HEK293 (cell line): ENCODE measurements at regions not wholly inside any gene's neighbourhood (a gene's known extent, or its start where the extent isn't known, plus 50 kb on each side); places are given as distances from the start of the nearest gene placed in this dataset.

Source experiments
- CTCF ChIA-PET: fragments of 350-600 bp; formaldehyde crosslinking; extraction: SDS; loops from one replicate; lab custom pipeline; 2021; ENCODE audit warnings: antibody characterized with exemption; lab: Yijun Ruan, JAX
- POLR2A ChIA-PET: fragments of 300-600 bp; formaldehyde crosslinking; extraction: SDS; loops from one replicate; lab custom pipeline; 2020; ENCODE audit warnings: antibody characterized with exemption, inconsistent platforms; lab: Yijun Ruan, JAX
- H3K27ac ChIP-seq: fragments of 200-500 bp; sonication (Bioruptor generic); 2 replicates; pipeline ENCODE4 v1.5.1; 2014; ENCODE audit warnings: low read depth, low read length, control low read depth, inconsistent platforms; ENCODE audit errors: extremely low read depth
- H3K36me3 ChIP-seq, 2 experiments: fragments of 200-500 bp in 1 of 2; sonication (Bioruptor generic) in 1 of 2; 1 replicate in 1 of 2; 2 replicates in 1 of 2; pipeline ENCODE4 v1.5.1; 2014 to 2017; ENCODE audit warnings: inconsistent platforms in 2 of 2, low read length in 2 of 2; ENCODE audit not compliant: control insufficient read depth in 2 of 2, insufficient read depth in 1 of 2
- H3K4me1 ChIP-seq: fragments of 200-500 bp; sonication (Bioruptor generic); 2 replicates; pipeline ENCODE4 v1.5.1; 2014; ENCODE audit warnings: mild to moderate bottlenecking, low read length, inconsistent platforms; ENCODE audit not compliant: control insufficient read depth, insufficient read depth
- H3K4me3 ChIP-seq: 2 replicates; pipeline ENCODE4 v1.5.1; 2011; ENCODE audit warnings: low read depth, mild to moderate bottlenecking, control low read depth, low read length, moderate library complexity
- H3K9me3 ChIP-seq: fragments of 200-500 bp; sonication (Bioruptor generic); 2 replicates; pipeline ENCODE4 v1.5.1; 2014; ENCODE audit warnings: low read depth, low read length, inconsistent platforms; ENCODE audit not compliant: control insufficient read depth, insufficient read depth
- HOXA7 ChIP-seq: sonication (generic); formaldehyde crosslinking; IDR thresholded peaks from 2 replicates; pipeline ENCODE4 v1.8.1; 2022; ENCODE audit warnings: missing genetic modification reagents, borderline replicate concordance
- KLF1 ChIP-seq: fragments of 450-650 bp; formaldehyde crosslinking; IDR thresholded peaks from 2 replicates; pipeline ENCODE4 v1.5.1; 2016; ENCODE audit warnings: missing biosample characterization, missing genetic modification characterization
- KLF17 ChIP-seq: fragments of 450-650 bp; formaldehyde crosslinking; IDR thresholded peaks from 2 replicates; pipeline ENCODE4 v1.5.1; 2016; ENCODE audit warnings: missing biosample characterization, missing genetic modification characterization
- MZF1 ChIP-seq: fragments of 450-650 bp; formaldehyde crosslinking; IDR thresholded peaks from 2 replicates; pipeline ENCODE4 v1.5.1; 2017; ENCODE audit warnings: missing biosample characterization, missing genetic modification characterization, borderline replicate concordance
- SALL2 ChIP-seq: fragments of 450-650 bp; formaldehyde crosslinking; IDR thresholded peaks from 2 replicates; pipeline ENCODE4 v1.5.0; 2017; ENCODE audit warnings: missing biosample characterization, mild to moderate bottlenecking, missing genetic modification characterization, borderline replicate concordance
- ZBTB10 ChIP-seq: fragments of 450-650 bp; formaldehyde crosslinking; IDR thresholded peaks from 2 replicates; pipeline ENCODE4 v1.5.1; 2016; ENCODE audit warnings: missing biosample characterization, missing genetic modification characterization
- ZNF112 ChIP-seq: fragments of 450-650 bp; formaldehyde crosslinking; IDR thresholded peaks from 2 replicates; pipeline ENCODE4 v1.5.0; 2017; ENCODE audit warnings: missing biosample characterization, missing genetic modification characterization
- ZNF146 ChIP-seq: fragments of 450-650 bp; formaldehyde crosslinking; IDR thresholded peaks from 2 replicates; pipeline ENCODE4 v1.5.1; 2016; ENCODE audit warnings: missing biosample characterization, missing genetic modification characterization
- ZNF169 ChIP-seq: fragments of 450-650 bp; formaldehyde crosslinking; IDR thresholded peaks from 2 replicates; pipeline ENCODE4 v1.5.1; 2016; ENCODE audit warnings: missing biosample characterization, missing genetic modification characterization
- ZNF274 ChIP-seq, 2 experiments: fragments of 200-500 bp in 1 of 2; fragments of 450-650 bp in 1 of 2; sonication (Bioruptor generic) in 1 of 2; formaldehyde crosslinking in 1 of 2; IDR thresholded peaks; 2 replicates each; pipeline versions ENCODE4 v1.5.1 to v1.6.1; 2014 to 2016; ENCODE audit warnings: borderline replicate concordance in 1 of 2, inconsistent platforms in 1 of 2, low read length in 1 of 2, missing biosample characterization in 1 of 2, missing genetic modification characterization in 1 of 2
- ZNF37A ChIP-seq: fragments of 450-650 bp; IDR thresholded peaks from 2 replicates; pipeline ENCODE4 v1.5.1; 2018; ENCODE audit warnings: missing biosample characterization, missing genetic modification characterization
- ZNF473 ChIP-seq: fragments of 450-650 bp; formaldehyde crosslinking; IDR thresholded peaks from 2 replicates; pipeline ENCODE4 v1.5.1; 2017; ENCODE audit warnings: missing biosample characterization, missing genetic modification characterization
- ZNF488 ChIP-seq: fragments of 450-650 bp; formaldehyde crosslinking; IDR thresholded peaks from 2 replicates; pipeline ENCODE4 v1.5.1; 2016; ENCODE audit warnings: missing biosample characterization, missing genetic modification characterization
- ZNF558 ChIP-seq: fragments of 450-650 bp; formaldehyde crosslinking; IDR thresholded peaks from 2 replicates; pipeline ENCODE4 v1.5.1; 2016; ENCODE audit warnings: missing biosample characterization, missing genetic modification characterization
- ZNF626 ChIP-seq: fragments of 450-650 bp; sonication (Bioruptor Pico); formaldehyde crosslinking; IDR thresholded peaks from 2 replicates; pipeline ENCODE4 v1.5.1; 2018; ENCODE audit warnings: missing biosample characterization, missing genetic modification characterization, inconsistent platforms
- ZNF701 ChIP-seq: fragments of 450-650 bp; formaldehyde crosslinking; IDR thresholded peaks from 2 replicates; pipeline ENCODE4 v1.5.1; 2016; ENCODE audit warnings: missing biosample characterization, missing genetic modification characterization
- ZNF768 ChIP-seq: fragments of 450-650 bp; formaldehyde crosslinking; IDR thresholded peaks from 2 replicates; pipeline ENCODE4 v1.5.1; 2018; ENCODE audit warnings: missing biosample characterization, mild to moderate bottlenecking, missing genetic modification characterization
- TF ChIP-seq, protein P1 (sequence below): fragments of 450-650 bp; formaldehyde crosslinking; IDR thresholded peaks from 2 replicates; pipeline ENCODE4 v1.5.1; 2016; ENCODE audit warnings: missing biosample characterization, missing genetic modification characterization
- TF ChIP-seq, protein P2 (sequence below): fragments of 450-650 bp; formaldehyde crosslinking; IDR thresholded peaks from 2 replicates; pipeline ENCODE4 v1.5.1; 2016; ENCODE audit warnings: missing biosample characterization, missing genetic modification characterization
- TF ChIP-seq, protein P3 (sequence below): fragments of 450-650 bp; formaldehyde crosslinking; IDR thresholded peaks from 2 replicates; pipeline ENCODE4 v1.5.0; 2017; ENCODE audit warnings: missing biosample characterization, missing genetic modification characterization, borderline replicate concordance
- TF ChIP-seq, protein P4 (sequence below): fragments of 450-650 bp; formaldehyde crosslinking; IDR thresholded peaks from 2 replicates; pipeline ENCODE4 v1.5.1; 2016; ENCODE audit warnings: missing biosample characterization, missing genetic modification characterization, borderline replicate concordance

- POLR2A ChIA-PET, result no interaction called here
- TF ChIP-seq ZNF701 (tag by site-specific recombination) (no peak), KLF17 (tag by site-specific recombination) (no peak), HOXA7 (CRISPR knock-in tag) (no peak), ZNF274 (IDR thresholded peaks at IDR 0.05; ENCODE audit: low read length) (no peak), ZNF274 (tag by site-specific recombination; IDR thresholded peaks at IDR 0.05; ENCODE audit: borderline replicate concordance) (no peak), ZNF169 (tag by site-specific recombination) (no peak)
- TF ChIP-seq, protein P1, sequence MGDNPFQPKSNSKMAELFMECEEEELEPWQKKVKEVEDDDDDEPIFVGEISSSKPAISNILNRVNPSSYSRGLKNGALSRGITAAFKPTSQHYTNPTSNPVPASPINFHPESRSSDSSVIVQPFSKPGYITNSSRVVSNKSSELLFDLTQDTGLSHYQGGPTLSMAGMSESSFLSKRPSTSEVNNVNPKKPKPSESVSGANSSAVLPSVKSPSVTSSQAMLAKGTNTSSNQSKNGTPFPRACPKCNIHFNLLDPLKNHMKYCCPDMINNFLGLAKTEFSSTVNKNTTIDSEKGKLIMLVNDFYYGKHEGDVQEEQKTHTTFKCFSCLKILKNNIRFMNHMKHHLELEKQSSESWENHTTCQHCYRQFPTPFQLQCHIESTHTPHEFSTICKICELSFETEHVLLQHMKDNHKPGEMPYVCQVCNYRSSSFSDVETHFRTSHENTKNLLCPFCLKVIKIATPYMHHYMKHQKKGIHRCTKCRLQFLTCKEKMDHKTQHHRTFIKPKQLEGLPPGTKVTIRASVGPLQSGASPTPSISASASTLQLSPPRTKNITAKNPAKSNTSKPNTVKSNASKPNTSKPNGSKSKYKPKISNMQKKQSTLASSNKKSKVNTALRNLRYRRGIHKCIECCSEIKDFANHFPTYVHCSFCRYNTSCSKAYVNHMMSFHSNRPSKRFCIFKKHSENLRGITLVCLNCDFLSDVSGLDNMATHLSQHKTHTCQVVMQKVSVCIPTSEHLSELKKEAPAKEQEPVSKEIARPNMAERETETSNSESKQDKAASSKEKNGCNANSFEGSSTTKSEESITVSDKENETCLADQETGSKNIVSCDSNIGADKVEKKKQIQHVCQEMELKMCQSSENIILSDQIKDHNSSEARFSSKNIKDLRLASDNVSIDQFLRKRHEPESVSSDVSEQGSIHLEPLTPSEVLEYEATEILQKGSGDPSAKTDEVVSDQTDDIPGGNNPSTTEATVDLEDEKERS, result no peak
- TF ChIP-seq, all 188 proteins: peak for 0
- Histone ChIP-seq H3K27ac (no peak overlapping the region), H3K36me3 (no peaks in the 10 kb centered on the region), H3K4me3 (no peak overlapping the region), H3K9me3 (no peaks in the 10 kb centered on the region), H3K4me1 (no peaks in the 10 kb centered on the region)
- CTCF ChIA-PET, result no interaction called here
These were observed 552.2 kb upstream of the LMO3 start for GRCh38 chr12:17158201-17158600.

DNA sequence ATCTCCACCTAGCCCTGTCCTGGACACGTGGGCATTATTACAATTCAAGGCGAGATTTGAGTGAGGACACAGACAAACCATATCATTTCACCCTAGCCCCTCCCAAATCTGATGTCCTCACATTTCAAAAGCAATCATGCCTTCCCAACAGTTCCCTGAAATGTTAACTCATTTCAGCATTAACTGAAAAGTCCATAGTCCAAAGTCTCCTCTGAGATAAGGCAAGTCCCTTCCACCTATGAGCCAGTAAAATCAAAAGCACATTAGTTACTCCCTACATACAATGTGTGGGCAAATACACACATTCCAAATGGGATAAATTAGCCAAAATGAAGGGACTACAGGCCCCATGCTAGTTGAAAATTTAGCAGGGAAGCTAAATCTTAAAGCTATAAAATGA is 546.0 kb upstream of the LMO3 start:
- Histone ChIP-seq H3K4me3 (no peak overlapping the region), H3K4me1 (no peaks in the 10 kb centered on the region), H3K36me3 (no peaks in the 10 kb centered on the region), H3K27ac (no peak overlapping the region), H3K9me3 (no peaks in the 10 kb centered on the region)
- POLR2A ChIA-PET, result no interaction called here
- CTCF ChIA-PET, result interaction anchor here (0.6 kb wide), 1 partner anchor 49 kb away, joined by 3 read pairs; no protein-coding TSS in a partner anchor
- TF ChIP-seq, protein P2, sequence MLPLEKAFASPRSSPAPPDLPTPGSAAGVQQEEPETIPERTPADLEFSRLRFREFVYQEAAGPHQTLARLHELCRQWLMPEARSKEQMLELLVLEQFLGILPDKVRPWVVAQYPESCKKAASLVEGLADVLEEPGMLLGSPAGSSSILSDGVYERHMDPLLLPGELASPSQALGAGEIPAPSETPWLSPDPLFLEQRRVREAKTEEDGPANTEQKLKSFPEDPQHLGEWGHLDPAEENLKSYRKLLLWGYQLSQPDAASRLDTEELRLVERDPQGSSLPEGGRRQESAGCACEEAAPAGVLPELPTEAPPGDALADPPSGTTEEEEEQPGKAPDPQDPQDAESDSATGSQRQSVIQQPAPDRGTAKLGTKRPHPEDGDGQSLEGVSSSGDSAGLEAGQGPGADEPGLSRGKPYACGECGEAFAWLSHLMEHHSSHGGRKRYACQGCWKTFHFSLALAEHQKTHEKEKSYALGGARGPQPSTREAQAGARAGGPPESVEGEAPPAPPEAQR, result no peak
- TF ChIP-seq, protein P3, sequence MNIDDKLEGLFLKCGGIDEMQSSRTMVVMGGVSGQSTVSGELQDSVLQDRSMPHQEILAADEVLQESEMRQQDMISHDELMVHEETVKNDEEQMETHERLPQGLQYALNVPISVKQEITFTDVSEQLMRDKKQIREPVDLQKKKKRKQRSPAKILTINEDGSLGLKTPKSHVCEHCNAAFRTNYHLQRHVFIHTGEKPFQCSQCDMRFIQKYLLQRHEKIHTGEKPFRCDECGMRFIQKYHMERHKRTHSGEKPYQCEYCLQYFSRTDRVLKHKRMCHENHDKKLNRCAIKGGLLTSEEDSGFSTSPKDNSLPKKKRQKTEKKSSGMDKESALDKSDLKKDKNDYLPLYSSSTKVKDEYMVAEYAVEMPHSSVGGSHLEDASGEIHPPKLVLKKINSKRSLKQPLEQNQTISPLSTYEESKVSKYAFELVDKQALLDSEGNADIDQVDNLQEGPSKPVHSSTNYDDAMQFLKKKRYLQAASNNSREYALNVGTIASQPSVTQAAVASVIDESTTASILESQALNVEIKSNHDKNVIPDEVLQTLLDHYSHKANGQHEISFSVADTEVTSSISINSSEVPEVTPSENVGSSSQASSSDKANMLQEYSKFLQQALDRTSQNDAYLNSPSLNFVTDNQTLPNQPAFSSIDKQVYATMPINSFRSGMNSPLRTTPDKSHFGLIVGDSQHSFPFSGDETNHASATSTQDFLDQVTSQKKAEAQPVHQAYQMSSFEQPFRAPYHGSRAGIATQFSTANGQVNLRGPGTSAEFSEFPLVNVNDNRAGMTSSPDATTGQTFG, result no peak
- TF ChIP-seq MZF1 (tag by site-specific recombination) (no peak), ZNF488 (no peak), SALL2 (tag by site-specific recombination) (no peak), ZNF112 (tag by site-specific recombination) (no peak), ZNF37A (no peak), ZNF558 (tag by site-specific recombination) (no peak), ZNF274 (IDR thresholded peaks at IDR 0.05; ENCODE audit: low read length) (no peak), ZNF274 (tag by site-specific recombination; IDR thresholded peaks at IDR 0.05; ENCODE audit: borderline replicate concordance) (no peak), ZNF473 (no peak), ZNF626 (tag by site-specific recombination) (no peak), ZNF768 (tag by site-specific recombination) (no peak), ZNF146 (tag by site-specific recombination) (no peak), ZBTB10 (tag by site-specific recombination) (no peak), KLF1 (no peak)
- TF ChIP-seq, protein P4, sequence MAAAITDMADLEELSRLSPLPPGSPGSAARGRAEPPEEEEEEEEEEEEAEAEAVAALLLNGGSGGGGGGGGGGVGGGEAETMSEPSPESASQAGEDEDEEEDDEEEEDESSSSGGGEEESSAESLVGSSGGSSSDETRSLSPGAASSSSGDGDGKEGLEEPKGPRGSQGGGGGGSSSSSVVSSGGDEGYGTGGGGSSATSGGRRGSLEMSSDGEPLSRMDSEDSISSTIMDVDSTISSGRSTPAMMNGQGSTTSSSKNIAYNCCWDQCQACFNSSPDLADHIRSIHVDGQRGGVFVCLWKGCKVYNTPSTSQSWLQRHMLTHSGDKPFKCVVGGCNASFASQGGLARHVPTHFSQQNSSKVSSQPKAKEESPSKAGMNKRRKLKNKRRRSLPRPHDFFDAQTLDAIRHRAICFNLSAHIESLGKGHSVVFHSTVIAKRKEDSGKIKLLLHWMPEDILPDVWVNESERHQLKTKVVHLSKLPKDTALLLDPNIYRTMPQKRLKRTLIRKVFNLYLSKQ (tag by site-specific recombination), result no peak
